ENCODE measurements at regions not wholly inside any gene's neighbourhood (a gene's known extent, or its start where the extent isn't known, plus 50 kb on each side); places are given as distances from the start of the nearest gene placed in this dataset.
"Not testable (repeated sequence)": the region's sequence is repeated elsewhere in the genome, so short reads cannot be mapped to it uniquely, and the experiment has no call there.

- DNase-seq: peak; percentile 63
These were observed 112.7 kb upstream of the BMPER start for GRCh38 chr7:33792547-33793105.

- no peak for DNase-seq
These were observed 111.7 kb upstream of the BMPER start for GRCh38 chr7:33793616-33794015.

GRCh38 chr7:33794419-33794818, 110.9 kb upstream of the BMPER start:
- DNase-seq: no peak

- DNase-seq: no peak
These were observed 110.4 kb upstream of the BMPER start for GRCh38 chr7:33794959-33795358.

- no peak for DNase-seq
These were observed 108.8 kb upstream of the BMPER start for GRCh38 chr7:33796538-33796937.

- DNase-seq: not testable (repeated sequence)
These were observed 107.8 kb upstream of the BMPER start for GRCh38 chr7:33797512-33797911.

- DNase-seq: no peak
These were observed 106.5 kb upstream of the BMPER start for GRCh38 chr7:33798686-33799325.

GRCh38 chr7:33799766-33800165, 105.6 kb upstream of the BMPER start:
- DNase-seq: no peak

GRCh38 chr7:33802600-33802999, 102.7 kb upstream of the BMPER start:
- DNase-seq: no peak

- no peak for DNase-seq
These were observed 101.1 kb upstream of the BMPER start for GRCh38 chr7:33804140-33804660.

GRCh38 chr7:33805630-33806233, 99.6 kb upstream of the BMPER start:
- no peak for DNase-seq

GRCh38 chr7:33806298-33807154, 98.8 kb upstream of the BMPER start:
- DNase-seq: no peak

GRCh38 chr7:33807155-33807530, 98.2 kb upstream of the BMPER start:
- DNase-seq: no peak

GRCh38 chr7:33807779-33808482, 97.4 kb upstream of the BMPER start:
- peak; percentile 10 for DNase-seq

- no peak for DNase-seq
These were observed 96.1 kb upstream of the BMPER start for GRCh38 chr7:33809228-33809627.

- DNase-seq: no peak
These were observed 95.0 kb upstream of the BMPER start for GRCh38 chr7:33810356-33810755.

GRCh38 chr7:33813331-33813730, 92.0 kb upstream of the BMPER start:
- DNase-seq: no peak

GRCh38 chr7:33814400-33814799, 90.9 kb upstream of the BMPER start:
- no peak for DNase-seq

- no peak for DNase-seq
These were observed 90.4 kb upstream of the BMPER start for GRCh38 chr7:33814936-33815335.

- DNase-seq: peak; percentile 9
These were observed 90.0 kb upstream of the BMPER start for GRCh38 chr7:33815336-33815735.

GRCh38 chr7:33816106-33816505, 89.2 kb upstream of the BMPER start:
- DNase-seq: no peak

- DNase-seq: no peak
These were observed 85.7 kb upstream of the BMPER start for GRCh38 chr7:33819658-33820057.

GRCh38 chr7:33820206-33820605, 85.1 kb upstream of the BMPER start:
- no peak for DNase-seq
